AG09319 (cell line): ENCODE measurements at regions not wholly inside any gene's neighbourhood (a gene's known extent, or its start where the extent isn't known, plus 50 kb on each side); places are given as distances from the start of the nearest gene placed in this dataset.
"Not testable (repeated sequence)": the region's sequence is repeated elsewhere in the genome, so short reads cannot be mapped to it uniquely, and the experiment has no call there.

Experiments
- DNase-seq: peaks from one replicate; pipeline ENCODE4 v3.0.0-alpha.2; 2010; ENCODE audit warnings: low read depth; ENCODE audit errors: extremely low read depth
- CTCF ChIP-seq: IDR thresholded peaks from 2 replicates; pipeline ENCODE4 v1.5.1; 2011; ENCODE audit warnings: low read depth, mild to moderate bottlenecking, inconsistent platforms, low read length, moderate library complexity

- no peak for DNase-seq
- TF ChIP-seq CTCF = no peak
Measured at GRCh38 chr3:18097473-18097872, 327.7 kb downstream of the SATB1 start.

- TF ChIP-seq CTCF = no peak
- DNase-seq = no peak
Measured at GRCh38 chr3:18092726-18093125, 332.4 kb downstream of the SATB1 start.

- no peak for TF ChIP-seq CTCF
- DNase-seq = no peak
Measured at GRCh38 chr3:18090377-18090776, 334.8 kb downstream of the SATB1 start.

GRCh38 chr3:18087988-18088387 lies 337.2 kb downstream of the SATB1 start:
- no peak for DNase-seq
- TF ChIP-seq CTCF = no peak

- no peak for TF ChIP-seq CTCF
- DNase-seq = no peak
Measured at GRCh38 chr3:18086760-18087159, 338.4 kb downstream of the SATB1 start.

- no peak for TF ChIP-seq CTCF
- DNase-seq = no peak
Measured at GRCh38 chr3:18086078-18086477, 339.1 kb downstream of the SATB1 start.

GRCh38 chr3:18085429-18085828 lies 339.7 kb downstream of the SATB1 start:
- DNase-seq = no peak
- TF ChIP-seq CTCF = no peak

GRCh38 chr3:18083273-18083590 lies 340.8 kb upstream of the TBC1D5 start:
- DNase-seq = not testable (repeated sequence)
